Astrocyte (in vitro differentiated cells and primary cell): ENCODE measurements at regions not wholly inside any gene's neighbourhood (a gene's known extent, or its start where the extent isn't known, plus 50 kb on each side); places are given as distances from the start of the nearest gene placed in this dataset.
"Not testable (repeated sequence)": the region's sequence is repeated elsewhere in the genome, so short reads cannot be mapped to it uniquely, and the experiment has no call there.

Source experiments
- DNase-seq: peaks from one replicate; pipeline ENCODE4 v3.0.0-alpha.2; 2010; ENCODE audit warnings: low read depth
- FAIRE-seq: peaks from 2 replicates; lab custom pipeline; 2011; peaks lifted over from hg19 to GRCh38; lab: Jason Lieb, UNC
- H2AFZ ChIP-seq: 2 replicates; pipeline ENCODE4 v1.6.0; 2012; ENCODE audit warnings: low read depth, low read length, inconsistent platforms
- H3K27ac ChIP-seq: 2 replicates; pipeline ENCODE4 v1.5.1; 2011; ENCODE audit warnings: low read depth, low read length, inconsistent platforms
- H3K27me3 ChIP-seq: 2 replicates; pipeline ENCODE4 v1.6.0; 2011; ENCODE audit warnings: low read length, inconsistent platforms; ENCODE audit not compliant: insufficient read depth
- H3K36me3 ChIP-seq: 2 replicates; pipeline ENCODE4 v1.5.1; 2011; ENCODE audit warnings: low read length, inconsistent platforms; ENCODE audit not compliant: insufficient read depth
- H3K4me1 ChIP-seq: 2 replicates; pipeline ENCODE4 v1.5.1; 2011; ENCODE audit warnings: low read length, inconsistent platforms; ENCODE audit not compliant: insufficient read depth
- H3K4me2 ChIP-seq: 2 replicates; pipeline ENCODE4 v1.6.0; 2012; ENCODE audit warnings: low read length, inconsistent platforms
- H3K4me3 ChIP-seq: 2 replicates; pipeline ENCODE4 v1.5.1; 2011; ENCODE audit warnings: low read depth, mild to moderate bottlenecking, low read length, inconsistent platforms; ENCODE audit not compliant: insufficient read depth
- H3K79me2 ChIP-seq: 2 replicates; pipeline ENCODE4 v1.6.0; 2012; ENCODE audit warnings: mild to moderate bottlenecking, low read length, inconsistent platforms; ENCODE audit not compliant: insufficient read depth
- H3K9ac ChIP-seq: 2 replicates; pipeline ENCODE4 v1.6.0; 2012; ENCODE audit warnings: mild to moderate bottlenecking, low read length, inconsistent platforms
- H3K9me3 ChIP-seq: 2 replicates; pipeline ENCODE4 v1.5.1; 2012; ENCODE audit warnings: low read depth, mild to moderate bottlenecking, low read length, inconsistent platforms; ENCODE audit not compliant: insufficient read depth
- H4K20me1 ChIP-seq: 2 replicates; pipeline ENCODE4 v1.6.0; 2012; ENCODE audit warnings: low read length, inconsistent platforms; ENCODE audit not compliant: insufficient read depth
- H3K27ac Mint-ChIP-seq: one replicate; pipeline ENCODE4 v1.8.0; 2021; ENCODE audit warnings: mild to moderate bottlenecking, mixed read lengths; ENCODE audit not compliant: unreplicated experiment
- H3K27me3 Mint-ChIP-seq: one replicate; pipeline ENCODE4 v1.8.0; 2021; ENCODE audit warnings: low read depth, mixed read lengths; ENCODE audit not compliant: unreplicated experiment
- H3K36me3 Mint-ChIP-seq: one replicate; pipeline ENCODE4 v1.8.0; 2021; ENCODE audit warnings: low read depth, mixed read lengths; ENCODE audit not compliant: unreplicated experiment
- H3K4me1 Mint-ChIP-seq: one replicate; pipeline ENCODE4 v1.8.0; 2021; ENCODE audit warnings: low read depth, mixed read lengths; ENCODE audit not compliant: unreplicated experiment
- H3K4me3 Mint-ChIP-seq: one replicate; pipeline ENCODE4 v1.8.0; 2021; ENCODE audit warnings: mild to moderate bottlenecking, moderate library complexity, mixed read lengths; ENCODE audit not compliant: unreplicated experiment
- H3K9me3 Mint-ChIP-seq: one replicate; pipeline ENCODE4 v1.8.0; 2021; ENCODE audit warnings: mild to moderate bottlenecking, mixed read lengths; ENCODE audit not compliant: unreplicated experiment
- EZH2 ChIP-seq: IDR thresholded peaks from 2 replicates; pipeline ENCODE4 v1.6.1; 2012; ENCODE audit warnings: mild to moderate bottlenecking, low read length, inconsistent platforms; ENCODE audit not compliant: insufficient read depth
- TF ChIP-seq, protein P1 (sequence below): IDR thresholded peaks from 2 replicates; pipeline ENCODE4 v1.5.1; 2011; ENCODE audit warnings: low read depth, mild to moderate bottlenecking, inconsistent platforms, low read length, moderate library complexity; ENCODE audit not compliant: insufficient read depth

DNA sequence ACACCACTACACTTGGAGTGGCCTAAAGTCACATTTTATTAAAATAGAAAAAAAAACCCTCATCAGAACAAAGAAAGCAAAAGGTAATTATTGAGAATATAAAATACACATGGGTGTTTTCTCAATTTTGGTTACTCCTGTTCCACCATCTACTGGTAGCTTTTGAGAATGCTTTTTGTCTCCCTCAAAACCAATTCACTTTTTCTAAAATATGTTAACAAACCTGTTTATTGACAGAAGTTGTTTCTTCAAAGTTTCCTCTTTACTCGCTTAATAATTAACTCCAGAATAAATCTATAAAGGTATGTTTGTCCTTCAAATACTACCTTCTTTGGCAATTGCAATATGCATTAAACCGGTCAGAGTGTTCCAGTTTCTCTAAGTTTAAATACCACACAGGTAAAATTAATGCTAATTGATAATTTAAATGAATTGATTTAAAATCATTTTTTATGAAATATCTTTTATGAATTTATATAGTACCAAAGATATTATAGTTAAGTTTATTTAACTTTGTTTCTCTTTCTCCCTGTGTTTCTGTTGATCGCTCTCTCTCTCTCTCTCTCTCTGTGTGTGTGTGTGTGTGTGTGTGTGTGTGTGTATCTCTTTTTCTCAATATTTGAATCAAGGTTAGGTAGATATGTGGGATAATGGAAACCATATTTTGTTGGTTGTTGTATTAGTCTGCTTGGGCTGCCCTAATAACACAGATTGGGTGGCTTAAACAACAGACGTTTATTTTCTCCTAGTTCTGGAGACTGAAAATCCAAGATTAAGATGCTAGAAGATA, 487.4 kb downstream of the PRDM9 start:
- no peak for DNase-seq
- no peak overlapping the region for H3K4me2 ChIP-seq
- no peaks in the 10 kb centered on the region for H3K79me2 ChIP-seq
- H3K27me3 ChIP-seq: no peaks in the 10 kb centered on the region
- no peaks in the 10 kb centered on the region for H3K9me3 ChIP-seq
- H4K20me1 ChIP-seq: no peaks in the 10 kb centered on the region
- Mint-ChIP-seq H3K27ac (no peak overlapping the region), H3K9me3 (no peaks in the 10 kb centered on the region), H3K36me3 (no peaks in the 10 kb centered on the region), H3K4me1 (peaks cover 2% of the 10 kb centered on the region), H3K4me3 (no peak overlapping the region), H3K27me3 (no peaks in the 10 kb centered on the region)
- no peak for FAIRE-seq
- H3K27ac ChIP-seq: no peak overlapping the region
- no peak overlapping the region for H3K9ac ChIP-seq
- no peak overlapping the region for H3K4me3 ChIP-seq
- H2AFZ ChIP-seq: no peak overlapping the region
- TF ChIP-seq, protein P1, sequence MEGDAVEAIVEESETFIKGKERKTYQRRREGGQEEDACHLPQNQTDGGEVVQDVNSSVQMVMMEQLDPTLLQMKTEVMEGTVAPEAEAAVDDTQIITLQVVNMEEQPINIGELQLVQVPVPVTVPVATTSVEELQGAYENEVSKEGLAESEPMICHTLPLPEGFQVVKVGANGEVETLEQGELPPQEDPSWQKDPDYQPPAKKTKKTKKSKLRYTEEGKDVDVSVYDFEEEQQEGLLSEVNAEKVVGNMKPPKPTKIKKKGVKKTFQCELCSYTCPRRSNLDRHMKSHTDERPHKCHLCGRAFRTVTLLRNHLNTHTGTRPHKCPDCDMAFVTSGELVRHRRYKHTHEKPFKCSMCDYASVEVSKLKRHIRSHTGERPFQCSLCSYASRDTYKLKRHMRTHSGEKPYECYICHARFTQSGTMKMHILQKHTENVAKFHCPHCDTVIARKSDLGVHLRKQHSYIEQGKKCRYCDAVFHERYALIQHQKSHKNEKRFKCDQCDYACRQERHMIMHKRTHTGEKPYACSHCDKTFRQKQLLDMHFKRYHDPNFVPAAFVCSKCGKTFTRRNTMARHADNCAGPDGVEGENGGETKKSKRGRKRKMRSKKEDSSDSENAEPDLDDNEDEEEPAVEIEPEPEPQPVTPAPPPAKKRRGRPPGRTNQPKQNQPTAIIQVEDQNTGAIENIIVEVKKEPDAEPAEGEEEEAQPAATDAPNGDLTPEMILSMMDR: no peak
- TF ChIP-seq EZH2: no peak
- H3K36me3 ChIP-seq: no peaks in the 10 kb centered on the region
- H3K4me1 ChIP-seq: no peaks in the 10 kb centered on the region

DNA sequence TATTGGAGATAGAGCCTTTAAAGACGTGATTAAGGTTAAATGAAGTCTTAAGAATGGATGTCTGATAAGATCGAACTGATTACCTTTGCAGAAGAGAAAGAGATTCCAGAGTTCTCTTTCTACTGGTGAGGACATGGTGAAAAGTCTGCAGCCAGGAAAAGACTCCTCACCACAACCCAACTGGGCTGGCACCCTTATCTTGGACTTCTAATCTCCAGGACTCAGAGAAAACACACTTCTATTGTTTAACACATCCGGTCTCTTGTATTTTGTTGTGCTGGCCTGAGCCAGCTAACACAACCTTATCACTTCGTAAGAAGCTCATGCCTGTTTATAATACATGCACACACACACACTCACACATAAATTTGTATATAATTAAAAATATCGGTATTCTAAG, 489.1 kb downstream of the PRDM9 start:
- H3K27ac Mint-ChIP-seq: no peak overlapping the region
- no peak for DNase-seq

DNA sequence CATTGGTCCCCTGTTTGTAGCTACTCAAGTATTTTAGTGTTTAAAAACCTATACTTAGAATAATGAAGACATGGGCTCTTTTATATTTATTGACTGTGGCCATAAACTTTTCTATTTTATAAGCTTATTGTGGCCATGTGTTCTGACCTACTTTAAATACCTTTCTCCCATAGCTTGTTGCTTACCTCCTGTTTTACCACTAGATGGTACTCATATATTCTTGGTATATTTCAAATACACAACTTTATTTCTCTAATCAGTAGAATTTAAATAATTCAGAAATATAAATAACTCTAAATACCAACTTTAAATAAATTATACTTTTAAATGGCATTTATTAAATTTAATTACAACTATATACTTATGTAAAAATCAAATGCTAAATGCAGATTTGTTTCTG, 498.0 kb downstream of the PRDM9 start:
- H3K4me2 ChIP-seq: no peak overlapping the region
- no peak overlapping the region for H3K27ac Mint-ChIP-seq
- H3K27me3 Mint-ChIP-seq: no peaks in the 10 kb centered on the region
- H3K79me2 ChIP-seq: no peaks in the 10 kb centered on the region
- no peak overlapping the region for H3K4me3 Mint-ChIP-seq
- no peaks in the 10 kb centered on the region for H3K36me3 ChIP-seq
- TF ChIP-seq, protein P1: no peak
- no peak for TF ChIP-seq EZH2
- H3K36me3 Mint-ChIP-seq: no peaks in the 10 kb centered on the region
- H3K9me3 Mint-ChIP-seq: no peaks in the 10 kb centered on the region
- H3K4me1 Mint-ChIP-seq: peaks cover 7% of the 10 kb centered on the region
- DNase-seq: no peak
- H3K27me3 ChIP-seq: no peaks in the 10 kb centered on the region
- no peak for FAIRE-seq
- no peaks in the 10 kb centered on the region for H3K9me3 ChIP-seq
- no peak overlapping the region for H3K9ac ChIP-seq
- H4K20me1 ChIP-seq: no peaks in the 10 kb centered on the region
- H3K4me1 ChIP-seq: no peaks in the 10 kb centered on the region
- no peak overlapping the region for H3K4me3 ChIP-seq
- no peak overlapping the region for H2AFZ ChIP-seq
- H3K27ac ChIP-seq: no peak overlapping the region

More for the DNA sequence above, 489.1 kb downstream of the PRDM9 start:
- Histone ChIP-seq H3K9me3 (no peaks in the 10 kb centered on the region), H3K27ac (no peak overlapping the region), H3K4me3 (no peak overlapping the region), H4K20me1 (no peaks in the 10 kb centered on the region), H3K79me2 (no peaks in the 10 kb centered on the region), H3K9ac (no peak overlapping the region), H3K4me1 (no peaks in the 10 kb centered on the region), H3K4me2 (no peak overlapping the region), H2AFZ (no peak overlapping the region), H3K36me3 (no peaks in the 10 kb centered on the region), H3K27me3 (no peaks in the 10 kb centered on the region)
- Mint-ChIP-seq H3K4me3 (no peak overlapping the region), H3K27me3 (no peaks in the 10 kb centered on the region), H3K9me3 (no peaks in the 10 kb centered on the region), H3K4me1 (no peaks in the 10 kb centered on the region), H3K36me3 (no peaks in the 10 kb centered on the region)
- FAIRE-seq: no peak
- TF ChIP-seq, protein P1: no peak
- TF ChIP-seq EZH2: no peak

DNA sequence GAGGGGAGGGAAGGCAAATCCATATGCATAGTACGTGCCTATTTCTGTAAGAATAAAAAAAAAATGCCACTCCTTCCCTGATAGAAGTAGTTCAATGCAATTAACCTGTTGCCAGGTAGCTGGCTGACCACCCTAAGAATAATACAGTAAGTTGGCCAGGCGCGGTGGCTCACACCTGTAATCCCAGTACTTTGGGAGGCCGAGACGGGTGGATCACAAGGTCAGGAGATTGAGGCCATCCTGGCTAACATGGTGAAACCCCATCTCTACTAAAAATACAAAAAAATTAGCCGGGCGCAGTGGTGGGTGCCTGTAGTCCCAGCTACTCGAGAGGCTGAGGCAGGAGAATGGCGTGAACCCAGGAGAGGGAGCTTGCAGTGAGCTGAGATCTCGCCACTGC, 510.3 kb downstream of the PRDM9 start:
- not testable (repeated sequence) for H3K27me3 ChIP-seq, H3K4me3 ChIP-seq, H3K36me3 Mint-ChIP-seq, H3K4me1 ChIP-seq, H4K20me1 ChIP-seq, H3K9ac ChIP-seq, H3K27ac ChIP-seq, H3K4me3 Mint-ChIP-seq, H3K4me2 ChIP-seq, H3K79me2 ChIP-seq, H2AFZ ChIP-seq, FAIRE-seq, H3K9me3 Mint-ChIP-seq, DNase-seq, H3K27me3 Mint-ChIP-seq, H3K27ac Mint-ChIP-seq, H3K4me1 Mint-ChIP-seq, H3K36me3 ChIP-seq
- H3K9me3 ChIP-seq: peaks cover 12% of the 10 kb centered on the region
